GM12864 (cell line): ENCODE measurements at regions not wholly inside any gene's neighbourhood (a gene's known extent, or its start where the extent isn't known, plus 50 kb on each side); places are given as distances from the start of the nearest gene placed in this dataset.
"Not testable (repeated sequence)": the region's sequence is repeated elsewhere in the genome, so short reads cannot be mapped to it uniquely, and the experiment has no call there.

Source experiments
- DNase-seq: peaks from one replicate; pipeline ENCODE4 v3.0.0-alpha.2; 2011; ENCODE audit warnings: low read depth
- H3K4me3 ChIP-seq: 2 replicates; pipeline ENCODE4 v1.5.1; 2011; ENCODE audit warnings: mild to moderate bottlenecking, low read depth, low read length, control low read depth
- CTCF ChIP-seq: IDR thresholded peaks from 2 replicates; pipeline ENCODE4 v1.5.1; 2011; ENCODE audit warnings: low read depth, mild to moderate bottlenecking, moderate library complexity, low read length, control low read depth, inconsistent platforms; ENCODE audit errors: missing control alignments

- no peak for TF ChIP-seq CTCF
- H3K4me3 ChIP-seq = no peak overlapping the region
- no peak for DNase-seq
Measured at GRCh38 chr9:73269430-73270101, 117.9 kb downstream of the ANXA1 start.

DNA sequence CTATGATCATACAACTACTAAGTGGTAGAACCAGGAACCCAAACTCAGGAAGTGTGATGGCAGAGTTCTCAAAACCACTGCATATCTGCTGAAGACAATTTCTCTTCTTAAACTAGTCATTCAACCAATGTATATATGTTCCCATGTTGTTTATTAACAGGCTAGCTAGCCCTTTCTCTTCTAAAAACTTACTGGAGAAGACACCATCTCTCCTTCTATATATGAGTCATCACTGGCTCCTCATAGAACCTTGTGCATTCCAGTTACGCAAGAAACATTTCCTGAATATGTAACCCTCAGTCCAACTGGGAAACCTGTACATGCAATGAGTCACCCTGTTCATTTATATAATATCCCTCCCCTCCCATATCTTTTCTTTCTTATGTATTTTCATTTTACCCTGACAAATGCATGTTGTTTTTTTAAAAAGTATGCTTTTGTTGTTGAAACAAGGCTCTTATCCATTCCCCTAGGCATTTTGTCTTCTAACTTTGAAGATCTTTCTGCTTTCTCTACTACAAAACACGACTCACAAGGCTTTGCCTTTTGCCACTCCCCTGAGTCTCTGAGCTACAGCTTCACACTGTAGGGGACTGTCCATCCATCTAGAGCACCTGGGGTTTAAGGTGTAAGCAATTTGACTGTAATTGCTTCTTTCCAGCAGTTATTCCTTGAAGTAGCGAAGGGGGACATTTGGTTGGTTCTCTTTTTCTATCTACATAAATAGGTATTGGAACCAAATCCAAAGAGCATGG, 119.5 kb downstream of the ANXA1 start:
- no peak overlapping the region for H3K4me3 ChIP-seq
- no peak for DNase-seq
- no peak for TF ChIP-seq CTCF

DNA sequence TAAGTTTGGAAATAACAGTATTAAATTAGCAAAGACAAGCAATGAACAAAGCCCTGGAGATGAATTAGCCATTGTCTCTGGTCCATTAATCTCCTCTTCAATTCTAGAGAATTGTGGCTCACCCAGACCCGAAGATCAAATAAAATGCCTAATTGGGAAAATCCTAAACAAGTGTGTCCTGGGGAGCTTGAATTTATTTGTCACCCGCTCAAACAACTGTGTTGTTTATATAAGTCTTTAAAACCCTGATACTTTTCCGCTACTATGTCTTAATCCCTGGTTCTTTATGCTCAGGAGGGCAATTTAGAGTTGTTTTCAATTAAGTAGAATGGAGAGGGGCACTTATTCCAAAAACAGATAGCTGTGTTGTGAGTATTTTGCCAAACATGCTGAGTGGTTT, 128.4 kb downstream of the ANXA1 start:
- DNase-seq = no peak
- no peak overlapping the region for H3K4me3 ChIP-seq
- TF ChIP-seq CTCF = no peak

GRCh38 chr9:73284377-73284776, 132.7 kb downstream of the ANXA1 start:
- no peak overlapping the region for H3K4me3 ChIP-seq
- DNase-seq = no peak
- no peak for TF ChIP-seq CTCF

GRCh38 chr9:73294336-73294735, 142.7 kb downstream of the ANXA1 start:
- TF ChIP-seq CTCF = no peak
- H3K4me3 ChIP-seq = no peak overlapping the region
- DNase-seq = no peak

DNA sequence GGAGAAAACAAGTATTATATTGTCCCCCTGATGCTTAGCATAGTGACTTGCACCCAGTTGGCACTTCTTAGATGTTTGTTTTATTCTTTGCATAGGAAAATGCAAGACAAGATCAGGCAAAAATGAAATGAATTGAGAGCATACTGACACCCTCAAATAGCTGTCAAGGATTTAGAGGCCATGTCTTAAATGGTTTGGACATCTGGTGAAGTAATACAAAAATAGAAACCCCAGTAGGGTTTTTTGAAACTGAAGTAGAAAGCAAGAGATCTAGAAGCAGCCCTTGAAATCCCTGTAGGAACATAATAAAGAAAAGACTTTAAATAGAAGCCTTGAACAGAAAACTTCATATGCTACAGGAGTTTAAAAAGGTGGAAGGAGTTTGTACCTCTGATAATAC, 174.3 kb downstream of the ANXA1 start:
- DNase-seq = no peak
- no peak for TF ChIP-seq CTCF
- no peak overlapping the region for H3K4me3 ChIP-seq

DNA sequence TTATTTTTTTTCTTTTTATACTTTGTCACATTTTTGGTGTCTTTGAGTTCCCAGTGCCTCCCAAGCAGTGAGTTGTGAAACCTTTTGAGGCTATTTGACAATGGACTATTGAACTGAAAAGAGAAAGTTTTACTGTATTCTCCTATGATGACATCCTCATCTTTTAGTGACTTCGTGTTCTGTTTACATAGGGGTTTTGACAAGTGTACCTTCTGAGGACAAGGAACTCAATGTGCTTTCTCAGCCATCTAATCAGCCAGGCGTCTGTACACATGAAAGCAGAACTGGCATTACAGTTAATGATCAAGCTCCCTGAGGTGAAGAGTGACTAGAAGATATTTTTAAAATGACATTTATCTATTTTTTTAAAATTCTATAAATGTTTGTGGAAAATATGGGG, 175.5 kb downstream of the ANXA1 start:
- TF ChIP-seq CTCF = no peak
- H3K4me3 ChIP-seq = no peak overlapping the region
- no peak for DNase-seq

GRCh38 chr9:73337182-73337581, 185.5 kb downstream of the ANXA1 start:
- not testable (repeated sequence) for DNase-seq, H3K4me3 ChIP-seq
